ENCODE measurements at regions not wholly inside any gene's neighbourhood (a gene's known extent, or its start where the extent isn't known, plus 50 kb on each side); places are given as distances from the start of the nearest gene placed in this dataset.

GRCh38 chr1:185500001-185500626, 183.1 kb upstream of the IVNS1ABP start:
- DNase-seq (ENCODE audit: low spot score): no peak

DNA sequence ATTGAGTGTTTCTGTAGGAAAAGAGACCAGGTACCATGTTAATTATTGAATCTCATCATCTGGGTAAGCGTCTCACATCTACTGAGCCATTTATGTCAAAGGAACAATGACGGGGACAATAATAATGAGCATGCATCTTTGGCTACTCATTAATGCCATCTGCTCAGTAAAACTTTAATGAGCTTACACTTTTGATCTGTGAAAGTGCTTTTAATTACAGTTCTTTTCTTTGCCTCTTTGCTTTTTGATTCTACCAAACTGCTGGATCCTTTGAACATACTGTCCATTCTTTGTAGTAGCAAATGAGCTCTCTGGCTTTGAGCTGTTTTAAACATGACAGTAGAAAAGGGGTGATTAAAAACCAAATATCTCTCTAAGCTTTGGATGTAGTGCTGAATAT, 181.2 kb upstream of the IVNS1ABP start:
- DNase-seq (ENCODE audit: low spot score): no peak

- DNase-seq (ENCODE audit: low spot score): no peak
Measured at GRCh38 chr1:185497177-185497576, 180.1 kb upstream of the IVNS1ABP start.

GRCh38 chr1:185495898-185496297, 178.9 kb upstream of the IVNS1ABP start:
- no peak for DNase-seq (ENCODE audit: low spot score)

GRCh38 chr1:185495007-185495406, 178.0 kb upstream of the IVNS1ABP start:
- DNase-seq (ENCODE audit: low spot score): no peak

- DNase-seq (ENCODE audit: low spot score): no peak
Measured at GRCh38 chr1:185492089-185492825, 175.2 kb upstream of the IVNS1ABP start.

DNA sequence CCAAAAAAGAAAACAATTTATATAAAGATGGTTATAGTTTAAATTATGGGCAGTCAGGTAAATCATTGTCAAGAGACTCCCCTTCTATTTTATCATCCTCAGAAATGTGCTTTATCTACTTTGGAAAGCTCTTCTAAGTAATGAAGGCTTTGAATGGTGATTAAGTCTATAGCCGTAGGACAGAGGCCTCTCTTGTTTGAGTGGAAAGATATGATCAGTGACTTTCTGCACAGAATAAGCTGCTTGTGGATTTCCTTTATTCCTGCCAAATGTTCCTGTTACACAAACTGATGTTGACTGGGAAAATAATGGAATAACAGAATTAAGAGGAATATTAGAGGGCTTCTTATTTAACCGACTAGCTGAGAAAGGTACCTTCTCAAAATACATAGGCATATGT, 174.6 kb upstream of the IVNS1ABP start:
- DNase-seq (ENCODE audit: low spot score): no peak

DNA sequence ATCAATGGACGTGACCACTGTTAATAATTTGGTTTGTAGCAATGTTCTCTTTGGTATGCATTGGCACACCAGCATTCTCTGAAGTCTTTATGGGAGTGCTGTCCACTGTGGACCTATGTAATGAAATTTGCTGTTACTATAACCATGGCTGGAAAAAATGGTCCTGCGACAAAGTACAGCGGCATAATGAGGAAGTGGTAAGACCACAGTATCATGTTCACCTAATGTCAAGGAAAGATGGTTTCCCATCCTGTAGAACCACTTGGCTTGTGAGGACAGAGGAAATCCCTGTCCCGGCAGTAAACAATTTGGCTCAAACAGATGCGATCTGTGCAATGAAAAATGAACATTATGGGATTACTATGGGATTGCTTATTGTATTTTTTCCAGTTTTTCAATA, 173.9 kb upstream of the IVNS1ABP start:
- no peak for DNase-seq (ENCODE audit: low spot score)

DNA sequence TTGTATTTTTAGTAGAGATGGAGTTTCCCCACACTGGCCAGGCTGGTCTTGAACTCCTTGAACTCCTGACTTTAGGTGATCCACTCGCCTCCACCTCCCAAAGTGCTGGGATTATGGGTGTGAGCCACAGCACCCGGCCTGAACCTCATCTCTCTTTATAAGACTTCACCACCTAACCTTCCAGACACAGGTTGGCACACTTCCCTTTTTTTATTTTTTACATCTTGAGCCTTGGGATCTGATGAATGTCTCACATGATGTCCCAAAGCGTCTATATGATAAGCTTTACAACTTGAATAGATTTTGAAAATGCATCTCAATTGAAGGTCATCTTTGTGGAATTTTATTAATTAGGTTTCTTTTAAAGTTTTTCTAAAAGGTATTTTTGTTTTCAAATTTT, 172.4 kb upstream of the IVNS1ABP start:
- DNase-seq (ENCODE audit: low spot score): no peak

DNA sequence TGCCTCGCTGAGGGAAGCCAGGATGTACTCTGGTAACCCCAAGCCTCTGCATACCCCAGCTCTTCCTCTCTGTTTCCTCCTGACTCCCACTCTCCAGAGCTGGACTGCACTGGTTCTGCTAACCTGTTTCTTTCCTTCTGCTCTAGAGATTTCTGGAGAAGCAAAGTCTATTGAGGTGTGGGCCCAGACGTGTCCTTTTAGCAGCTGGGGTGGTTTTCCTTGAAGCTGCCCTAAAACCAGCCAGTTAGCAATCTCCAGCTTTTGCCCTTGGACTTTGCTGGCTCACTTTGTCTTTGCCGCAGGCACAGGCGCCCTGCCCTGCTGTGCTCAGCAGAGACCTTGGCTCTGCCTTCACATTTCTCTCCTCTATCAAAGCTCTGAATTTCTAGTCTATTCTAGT, 171.8 kb upstream of the IVNS1ABP start:
- DNase-seq (ENCODE audit: low spot score): no peak

DNA sequence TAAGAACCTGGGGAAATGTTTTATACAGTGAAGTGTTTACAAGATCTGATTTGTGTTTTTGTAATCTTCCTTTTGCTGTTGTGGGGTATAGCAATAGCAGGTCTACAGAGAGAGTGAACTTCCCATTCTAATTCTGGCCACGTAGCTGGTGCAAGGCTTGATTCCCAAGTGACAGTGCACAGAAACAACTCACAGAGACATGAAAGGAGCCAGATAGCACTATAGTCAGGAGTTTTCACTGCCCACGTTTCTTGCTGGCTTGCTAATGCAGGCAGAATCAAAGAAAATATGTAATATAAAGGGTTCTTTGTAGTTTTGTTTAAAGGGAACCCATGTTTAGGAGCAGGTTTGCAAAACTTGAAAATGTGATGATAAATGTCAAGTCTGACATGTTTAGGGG, 170.9 kb upstream of the IVNS1ABP start:
- no peak for DNase-seq (ENCODE audit: low spot score)

DNA sequence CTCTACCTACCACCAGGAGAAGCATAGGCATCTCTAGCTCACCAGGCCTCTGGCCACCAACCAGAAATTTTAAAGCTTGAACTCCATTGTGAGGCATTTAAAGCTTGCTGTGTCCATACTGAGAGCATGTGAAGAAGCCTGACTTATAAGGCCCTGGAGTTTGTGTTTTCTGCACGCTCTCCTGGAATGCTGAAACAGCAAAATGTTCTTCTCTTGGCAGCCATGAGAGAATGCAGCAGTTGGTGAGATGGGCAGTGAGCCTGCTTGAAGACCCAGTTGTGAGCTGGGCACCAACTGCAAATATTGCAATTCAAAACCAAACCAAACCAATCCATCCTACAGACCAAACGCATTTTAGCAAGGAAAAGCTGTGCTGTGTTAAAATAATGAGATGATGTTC, 170.0 kb upstream of the IVNS1ABP start:
- DNase-seq (ENCODE audit: low spot score): no peak

DNA sequence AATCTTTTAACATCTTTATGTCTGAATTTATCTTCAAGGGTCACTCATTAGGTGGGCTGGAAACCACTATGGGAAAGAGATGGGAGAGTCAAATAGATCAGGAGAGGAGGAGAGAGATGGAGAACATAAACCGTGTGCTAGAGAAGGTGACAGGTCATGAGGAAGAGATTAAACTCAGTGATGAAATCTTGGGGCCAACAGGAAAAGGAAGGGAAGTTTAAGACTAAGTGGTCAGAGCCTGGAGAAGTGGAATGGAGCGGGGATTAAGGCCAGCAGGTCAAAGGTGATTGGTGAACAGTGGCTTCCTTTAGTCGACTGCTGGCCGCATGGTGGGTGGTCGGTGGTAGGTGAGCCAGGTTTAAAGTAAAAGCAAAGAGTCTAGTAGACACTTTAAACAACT, 169.3 kb upstream of the IVNS1ABP start:
- DNase-seq (ENCODE audit: low spot score): no peak

GRCh38 chr1:185483664-185484450, 166.8 kb upstream of the IVNS1ABP start:
- no peak for DNase-seq (ENCODE audit: low spot score)

DNA sequence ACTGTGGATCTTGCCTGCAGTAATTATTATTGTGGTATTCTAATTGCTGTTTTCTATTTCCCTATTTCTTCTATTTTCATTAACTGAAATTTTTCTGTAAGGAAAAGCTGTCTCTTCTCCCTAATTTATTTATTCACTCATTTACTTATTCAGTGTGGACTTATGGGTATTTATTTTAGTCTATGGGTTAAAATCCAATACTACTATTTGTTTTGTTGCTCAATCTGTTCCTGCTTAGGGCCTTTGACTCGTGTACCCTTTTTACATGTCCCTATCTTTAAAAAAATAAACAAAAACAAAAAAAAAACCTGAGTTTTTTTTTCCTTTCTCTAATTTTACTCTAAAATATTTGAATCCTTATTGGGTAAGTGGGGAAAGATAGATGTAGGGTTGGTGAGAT, 166.2 kb upstream of the IVNS1ABP start:
- DNase-seq (ENCODE audit: low spot score): no peak

- DNase-seq (ENCODE audit: low spot score): no peak
Measured at GRCh38 chr1:185480545-185480944, 163.5 kb upstream of the IVNS1ABP start.

DNA sequence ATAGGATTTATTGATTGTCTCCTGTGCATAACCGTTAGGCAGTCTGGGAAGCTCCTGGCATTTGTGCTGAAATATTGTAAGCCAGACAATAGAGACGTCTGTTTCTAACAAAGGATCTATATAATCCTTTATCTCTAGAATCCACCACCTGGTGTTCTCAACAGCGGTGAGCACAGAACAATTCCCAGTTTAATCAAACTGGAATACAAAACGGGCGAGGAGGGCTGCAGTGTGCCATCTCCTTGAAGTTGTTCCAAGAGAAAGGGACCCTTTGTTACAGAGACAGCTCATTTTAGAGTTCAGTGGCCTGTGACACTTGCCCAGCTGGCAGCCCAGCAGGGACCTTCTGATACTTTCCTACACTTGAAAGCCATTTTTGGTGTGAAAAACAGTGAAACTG, 162.8 kb upstream of the IVNS1ABP start:
- no peak for DNase-seq (ENCODE audit: low spot score)

DNA sequence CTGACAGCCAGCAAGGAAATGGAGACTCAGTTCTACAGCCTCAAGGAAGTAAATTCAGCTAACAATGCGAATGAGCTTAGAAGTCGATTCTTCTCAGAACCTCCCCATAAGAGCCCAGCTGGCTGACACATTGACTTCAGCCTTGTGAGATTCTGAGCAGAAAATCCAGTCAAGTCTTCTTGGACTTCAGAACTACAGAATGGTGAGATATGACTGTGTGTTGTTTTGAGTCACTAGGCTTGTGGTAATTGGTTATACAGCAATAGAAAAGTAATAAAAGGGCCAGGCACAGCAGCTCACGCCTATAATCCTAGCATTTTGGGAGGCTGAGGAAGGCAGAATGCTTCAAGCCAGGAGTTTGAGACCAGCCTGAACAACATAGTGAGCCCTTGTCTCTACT, 161.8 kb upstream of the IVNS1ABP start:
- DNase-seq (ENCODE audit: low spot score): no peak

DNA sequence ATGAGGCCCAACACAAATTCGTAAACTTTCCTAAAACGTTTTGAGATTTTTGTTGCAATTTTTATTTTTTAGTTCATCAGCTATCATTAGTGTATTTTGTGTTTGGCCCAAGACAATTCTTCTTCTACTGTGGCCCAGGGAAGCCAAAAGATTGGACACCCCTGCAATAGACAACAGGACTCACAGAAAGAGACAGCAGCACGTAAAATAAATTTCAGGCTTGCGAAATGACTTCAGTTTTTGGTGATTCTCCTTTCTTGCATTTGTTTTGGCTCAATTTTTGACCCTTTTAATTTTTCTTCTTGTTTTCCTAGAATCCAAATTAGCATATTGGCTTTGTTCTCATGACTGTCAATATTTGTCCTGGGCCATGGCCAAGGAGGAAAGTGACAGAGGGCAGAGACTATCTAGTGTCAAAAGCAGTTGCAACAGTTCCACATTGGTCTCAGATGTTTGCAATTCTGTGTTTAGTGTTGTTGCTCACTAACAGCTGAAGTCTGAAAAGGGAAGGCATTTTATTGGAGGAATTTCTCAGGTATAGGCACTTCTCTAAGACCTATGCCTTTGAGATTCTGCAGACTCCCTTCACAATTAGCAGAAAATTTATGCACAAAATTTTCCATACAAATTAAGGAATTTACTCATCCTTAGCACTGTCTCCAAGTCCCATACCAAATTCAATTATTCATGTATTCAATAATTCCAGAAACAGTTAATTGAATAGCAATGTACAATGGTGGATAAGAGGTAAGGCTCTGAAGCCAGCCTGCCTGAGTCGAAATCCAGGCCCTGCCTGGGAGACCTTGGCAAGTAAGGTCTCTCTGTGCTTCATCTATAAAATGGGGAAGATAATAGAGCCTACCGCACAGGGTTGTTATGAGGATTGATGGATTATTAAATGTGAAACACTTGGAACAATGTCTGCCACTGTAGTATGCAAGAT, 160.9 kb upstream of the IVNS1ABP start:
- no peak for DNase-seq (ENCODE audit: low spot score)

DNA sequence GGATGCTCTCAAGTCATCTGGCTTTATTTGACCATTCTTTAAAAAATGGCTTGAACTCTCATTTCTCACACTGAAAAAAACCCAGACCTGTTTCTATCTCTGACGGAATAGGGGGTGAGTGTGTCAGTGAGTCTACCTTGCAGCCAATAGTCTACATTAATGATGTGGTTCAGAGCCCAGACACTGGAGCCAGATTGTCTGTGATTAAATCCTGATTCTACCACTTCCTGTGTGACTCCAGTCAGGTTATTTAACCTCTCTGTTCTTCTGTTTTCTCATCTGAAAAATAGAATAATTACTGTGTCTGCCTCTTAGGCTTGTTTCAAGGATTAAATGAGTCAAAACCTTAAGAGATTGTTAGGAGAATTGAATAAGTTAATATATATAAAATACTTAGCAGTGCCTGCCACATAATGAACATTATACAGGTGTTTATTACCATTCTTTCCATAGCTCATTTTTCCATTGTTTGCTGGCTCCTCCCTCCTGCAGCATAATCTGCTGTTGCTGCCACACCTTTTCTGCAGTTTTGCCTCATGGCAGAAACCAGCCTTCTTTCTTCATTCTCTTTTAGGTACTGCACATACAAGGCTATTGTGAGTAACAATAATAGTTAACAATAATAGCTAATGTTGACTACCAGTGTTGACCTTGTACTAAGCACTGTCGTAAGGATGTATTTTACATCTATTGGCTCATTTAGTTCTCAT, 157.6 kb upstream of the IVNS1ABP start:
- no peak for DNase-seq (ENCODE audit: low spot score)

DNA sequence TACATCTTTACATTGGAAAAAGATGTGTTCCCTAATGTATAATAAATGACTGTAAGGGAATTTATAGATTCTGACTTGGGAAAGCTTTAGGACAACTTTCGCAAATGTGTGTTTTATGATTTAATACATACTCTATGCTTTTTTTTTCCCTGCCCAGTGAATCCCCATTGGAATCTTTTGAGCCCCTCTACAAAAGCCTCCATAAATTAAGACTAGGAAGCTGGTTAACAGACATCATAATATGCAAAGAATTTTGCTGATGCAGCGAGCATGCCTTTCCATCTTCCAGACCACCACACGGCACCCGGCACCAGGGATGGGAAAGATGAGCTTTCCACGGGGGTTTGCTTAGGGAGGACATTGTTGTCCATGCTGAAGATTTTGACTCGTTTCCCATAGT, 156.1 kb upstream of the IVNS1ABP start:
- DNase-seq (ENCODE audit: low spot score): no peak
